NCI-H460 (cell line): ENCODE measurements at regions not wholly inside any gene's neighbourhood (a gene's known extent, or its start where the extent isn't known, plus 50 kb on each side); places are given as distances from the start of the nearest gene placed in this dataset.
A peak's percentile ranks its signal among the peaks of the same experiment; 100 is the strongest.
"Not testable (repeated sequence)": the region's sequence is repeated elsewhere in the genome, so short reads cannot be mapped to it uniquely, and the experiment has no call there.

ENCODE experiments used
- DNase-seq: peaks from one replicate; pipeline ENCODE4 v3.0.0-alpha.2; 2016; ENCODE audit warnings: low read depth; ENCODE audit errors: extremely low read depth

DNA sequence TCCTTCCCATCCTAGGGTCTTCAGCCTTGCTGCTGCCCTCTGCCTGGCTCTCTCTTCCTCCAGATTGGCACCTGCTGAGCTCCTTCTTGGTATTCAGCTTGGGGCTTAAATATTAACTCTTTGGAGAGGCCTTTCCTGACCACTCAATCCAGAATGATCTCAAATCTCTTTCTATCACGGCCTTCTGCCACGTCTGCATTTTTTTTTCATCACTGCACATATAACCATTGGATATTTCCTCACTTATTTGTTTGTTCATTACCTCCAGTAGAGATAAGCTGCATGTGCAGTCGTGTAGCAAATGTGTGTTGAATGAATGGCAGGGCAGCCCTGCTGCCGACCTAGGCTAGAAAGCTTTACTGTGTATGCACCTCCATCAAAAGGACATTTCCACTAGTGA, 51.6 kb upstream of the MPP7 start:
- no peak for DNase-seq

DNA sequence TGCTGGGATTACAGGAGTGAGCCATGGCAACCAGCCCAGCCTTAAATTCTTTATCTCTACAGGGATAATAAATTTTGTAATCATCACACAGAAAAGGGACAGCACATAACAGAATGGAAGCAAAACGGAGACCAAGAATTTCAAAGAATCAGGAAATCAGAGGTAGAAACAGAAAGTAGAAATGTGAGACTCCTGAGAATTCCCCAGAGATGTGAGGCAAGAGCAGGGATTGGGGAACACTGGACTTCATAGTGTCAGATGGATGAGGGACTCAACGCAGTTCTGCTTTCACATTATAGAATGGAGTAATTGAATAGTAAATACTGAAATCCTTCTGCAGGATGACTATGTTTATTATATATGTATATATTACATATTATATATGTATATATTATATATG, 52.5 kb upstream of the MPP7 start:
- no peak for DNase-seq

DNA sequence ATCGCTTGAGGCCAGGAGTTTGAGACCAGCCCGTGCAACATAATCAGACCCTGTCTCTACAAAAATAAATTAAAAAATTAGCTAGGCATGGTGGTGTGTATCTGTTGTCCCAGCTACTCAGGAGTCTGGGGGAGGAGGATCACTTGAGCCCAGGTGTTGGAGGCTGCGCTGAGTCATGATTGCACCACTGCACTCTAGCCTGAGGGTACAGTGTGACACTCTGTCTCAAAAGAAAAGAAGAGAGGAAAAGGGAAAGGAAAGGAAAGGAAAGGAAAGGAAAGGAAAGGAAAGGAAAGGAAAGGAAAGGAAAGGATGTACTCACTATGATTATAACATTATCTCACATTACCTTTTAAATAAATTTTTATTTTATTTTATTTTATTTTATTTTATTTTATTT, 56.5 kb upstream of the MPP7 start:
- DNase-seq: no peak

DNA sequence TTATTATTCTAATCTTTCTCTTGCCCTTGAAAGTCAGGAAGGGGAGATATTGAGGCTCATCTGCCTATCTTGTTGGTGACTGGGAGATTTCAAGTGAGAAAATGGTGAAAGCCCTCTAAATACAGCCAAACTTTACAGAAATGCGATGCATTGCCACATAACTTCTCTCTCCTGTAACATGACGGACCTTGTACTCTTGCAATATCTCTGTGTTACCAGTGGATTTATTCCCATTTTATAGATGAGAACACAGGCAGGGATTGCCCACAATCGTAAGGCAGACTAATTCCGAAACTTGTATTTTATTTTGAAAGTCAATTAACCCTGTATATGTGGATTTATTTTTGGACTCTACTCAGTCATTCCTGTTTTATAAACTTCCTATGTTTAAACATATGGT, 57.3 kb upstream of the MPP7 start:
- no peak for DNase-seq

DNA sequence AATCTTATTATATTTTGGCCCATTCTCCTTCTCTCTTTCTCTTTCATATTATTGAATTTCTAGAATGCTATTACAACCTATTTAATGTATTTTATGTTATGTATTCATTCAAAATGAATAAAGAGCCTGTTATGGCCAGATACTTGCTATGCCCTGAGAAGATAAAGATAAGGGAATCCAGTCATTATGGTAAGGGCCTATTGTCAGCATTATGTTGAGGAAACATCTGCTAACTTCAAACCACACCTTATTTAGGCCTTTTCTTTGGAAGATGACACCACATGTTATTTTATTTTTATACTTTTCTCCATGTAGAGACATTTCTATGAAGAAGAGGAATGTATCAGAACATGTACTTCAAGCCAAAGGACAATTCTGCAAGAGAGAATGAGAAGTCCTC, 60.5 kb upstream of the MPP7 start:
- no peak for DNase-seq

DNA sequence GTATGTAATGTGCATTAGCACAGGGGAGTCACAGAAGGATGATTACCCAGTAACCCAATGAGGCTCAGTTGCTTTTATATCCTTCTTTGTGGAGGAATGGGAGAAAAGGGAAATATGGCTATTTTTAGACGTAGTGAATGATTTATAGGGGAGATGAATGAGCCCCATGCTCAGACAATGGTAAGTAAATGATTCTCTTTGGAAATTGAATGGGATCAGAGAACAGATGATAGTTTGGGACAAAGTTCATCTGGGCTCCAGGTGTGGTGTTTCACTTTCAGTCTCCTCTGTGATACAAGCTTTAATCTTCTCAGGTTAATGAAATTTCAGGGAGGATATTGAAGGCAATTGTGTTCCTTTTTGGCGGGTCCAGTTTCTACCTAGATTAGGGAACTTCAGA, 63.0 kb upstream of the MPP7 start:
- no peak for DNase-seq

DNA sequence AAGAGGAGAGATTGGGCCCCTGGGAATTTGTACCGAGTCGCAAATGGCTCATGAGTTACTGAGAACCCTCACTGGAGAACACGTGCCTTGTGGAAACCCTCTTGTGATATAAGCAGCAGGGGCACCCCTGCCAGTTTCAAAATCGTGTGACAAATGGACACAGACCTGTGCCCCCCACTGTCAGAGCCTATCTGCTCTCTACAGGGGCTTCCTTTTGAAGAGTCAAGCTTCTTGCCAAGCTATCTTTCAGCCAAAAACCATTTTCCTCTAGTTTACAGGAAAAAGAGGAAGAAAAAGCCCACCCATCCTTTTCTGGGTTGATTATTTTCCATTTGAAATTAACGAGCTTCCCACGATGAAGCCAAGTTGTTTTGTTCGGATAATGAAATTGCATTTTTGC, 64.1 kb upstream of the MPP7 start:
- no peak for DNase-seq

DNA sequence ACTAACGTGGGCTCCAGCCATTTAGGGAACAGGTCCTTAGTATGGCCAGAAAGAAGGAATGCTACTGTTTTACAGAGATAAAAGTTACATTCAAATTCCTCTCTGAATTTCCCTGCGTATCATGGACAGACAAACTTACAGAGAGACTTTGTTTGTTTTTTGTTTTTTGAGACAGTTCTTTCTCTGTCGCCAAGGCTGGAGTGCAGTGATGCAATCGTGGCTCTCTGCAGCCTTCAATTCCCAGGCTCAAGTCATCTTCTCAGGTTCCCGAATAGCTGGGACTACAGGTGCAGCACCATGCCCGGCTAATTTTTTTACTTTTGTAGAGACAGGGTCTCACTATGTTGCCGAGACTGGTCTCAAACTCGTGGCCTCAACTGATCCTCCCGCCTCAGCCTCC, 64.5 kb upstream of the MPP7 start:
- DNase-seq: no peak

DNA sequence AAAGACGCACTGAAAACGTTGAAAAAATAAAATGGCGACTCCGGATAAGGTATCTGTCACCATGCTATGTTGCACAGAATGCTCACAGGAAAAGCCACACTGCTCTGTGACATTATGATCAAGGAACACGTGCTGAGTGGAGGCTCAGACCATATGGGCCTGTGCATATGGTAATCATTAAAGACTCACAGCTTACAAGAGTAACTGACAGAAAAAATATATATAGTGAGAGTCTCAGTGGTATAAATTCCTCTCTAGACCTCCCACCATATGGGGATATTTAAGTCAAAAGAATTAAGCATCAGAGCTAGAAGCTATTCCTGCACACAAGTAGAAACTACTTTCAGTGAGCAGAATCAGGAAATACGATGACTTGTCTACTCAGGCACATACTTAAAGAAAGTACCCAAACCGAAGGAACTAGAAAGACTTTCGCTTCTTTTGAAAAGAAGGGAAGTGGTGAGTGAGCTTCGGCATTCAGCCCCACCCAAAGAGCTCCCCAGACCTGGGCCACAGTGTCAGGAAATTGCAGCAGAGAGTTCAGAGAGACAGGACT, 65.1 kb upstream of the MPP7 start:
- no peak for DNase-seq

DNA sequence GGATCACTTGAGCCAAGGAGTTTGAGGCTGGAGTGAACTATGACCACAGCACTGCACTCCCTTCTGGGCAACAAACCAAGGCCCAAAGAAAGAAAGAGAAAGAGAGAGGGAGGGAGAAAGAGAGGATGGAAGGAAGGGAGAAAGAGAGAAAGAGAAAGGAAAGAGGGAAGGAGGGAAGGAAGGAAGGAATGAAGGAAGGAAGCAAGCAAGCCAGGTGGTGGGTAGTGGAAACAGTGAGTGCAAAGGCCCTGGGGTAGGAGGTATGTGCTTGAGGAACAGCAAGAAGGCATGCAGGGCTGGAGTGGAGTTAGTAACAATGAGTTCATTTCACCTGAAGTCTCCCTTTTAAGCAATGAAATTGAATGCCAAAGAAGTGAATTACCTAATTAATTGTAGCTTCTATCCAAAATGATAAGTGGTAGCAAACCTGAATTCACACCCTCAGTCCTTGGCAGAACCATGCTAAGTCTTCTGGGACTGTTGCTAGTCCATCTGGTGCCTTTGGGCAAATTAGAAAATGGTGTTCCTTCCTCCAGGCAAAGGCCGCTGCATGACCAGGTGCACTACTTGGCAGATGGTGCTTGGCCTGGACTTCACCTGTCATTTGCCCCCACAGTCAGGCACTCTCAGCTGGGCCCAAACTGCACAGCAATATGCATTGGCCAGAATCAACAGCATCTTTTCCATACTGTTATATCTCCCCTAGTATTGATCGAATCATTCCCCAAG, 67.4 kb upstream of the MPP7 start:
- no peak for DNase-seq

DNA sequence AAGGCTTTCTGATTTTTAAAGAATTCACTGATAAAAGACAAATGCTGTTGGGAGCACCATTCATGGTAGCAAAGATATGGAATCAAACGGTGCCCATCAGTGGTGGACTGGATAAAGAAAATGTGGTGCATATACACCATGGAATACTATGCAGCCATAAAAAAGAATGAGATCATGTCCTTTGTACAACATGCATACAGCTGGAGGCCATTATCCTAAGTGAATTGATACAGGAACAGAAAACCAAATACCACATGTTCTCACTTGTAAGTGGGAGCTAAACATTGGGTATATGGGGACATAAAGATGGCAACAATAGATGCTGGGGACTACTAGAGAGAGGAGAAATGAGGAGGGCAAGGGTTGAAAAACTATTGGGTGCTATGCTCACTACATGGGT, 68.8 kb upstream of the MPP7 start:
- DNase-seq: not testable (repeated sequence)

DNA sequence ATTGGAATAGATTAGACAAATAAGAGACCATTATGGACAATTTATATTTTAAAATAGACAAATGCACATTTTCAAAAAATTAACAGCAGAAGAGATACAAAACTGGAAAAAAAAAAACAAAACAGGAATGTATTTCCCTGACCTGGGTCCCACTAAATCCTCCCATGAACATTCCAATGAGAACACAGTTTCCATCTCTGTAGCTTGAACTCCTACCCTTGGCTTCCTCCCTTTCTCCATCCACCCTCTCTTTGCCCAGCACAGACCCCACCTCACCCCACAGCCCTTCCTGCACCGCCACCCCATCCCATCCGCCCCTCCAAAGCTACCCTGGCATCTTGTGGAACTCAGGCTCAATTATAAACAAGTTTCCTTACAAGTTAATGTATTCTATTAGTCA, 71.2 kb upstream of the MPP7 start:
- DNase-seq: no peak

DNA sequence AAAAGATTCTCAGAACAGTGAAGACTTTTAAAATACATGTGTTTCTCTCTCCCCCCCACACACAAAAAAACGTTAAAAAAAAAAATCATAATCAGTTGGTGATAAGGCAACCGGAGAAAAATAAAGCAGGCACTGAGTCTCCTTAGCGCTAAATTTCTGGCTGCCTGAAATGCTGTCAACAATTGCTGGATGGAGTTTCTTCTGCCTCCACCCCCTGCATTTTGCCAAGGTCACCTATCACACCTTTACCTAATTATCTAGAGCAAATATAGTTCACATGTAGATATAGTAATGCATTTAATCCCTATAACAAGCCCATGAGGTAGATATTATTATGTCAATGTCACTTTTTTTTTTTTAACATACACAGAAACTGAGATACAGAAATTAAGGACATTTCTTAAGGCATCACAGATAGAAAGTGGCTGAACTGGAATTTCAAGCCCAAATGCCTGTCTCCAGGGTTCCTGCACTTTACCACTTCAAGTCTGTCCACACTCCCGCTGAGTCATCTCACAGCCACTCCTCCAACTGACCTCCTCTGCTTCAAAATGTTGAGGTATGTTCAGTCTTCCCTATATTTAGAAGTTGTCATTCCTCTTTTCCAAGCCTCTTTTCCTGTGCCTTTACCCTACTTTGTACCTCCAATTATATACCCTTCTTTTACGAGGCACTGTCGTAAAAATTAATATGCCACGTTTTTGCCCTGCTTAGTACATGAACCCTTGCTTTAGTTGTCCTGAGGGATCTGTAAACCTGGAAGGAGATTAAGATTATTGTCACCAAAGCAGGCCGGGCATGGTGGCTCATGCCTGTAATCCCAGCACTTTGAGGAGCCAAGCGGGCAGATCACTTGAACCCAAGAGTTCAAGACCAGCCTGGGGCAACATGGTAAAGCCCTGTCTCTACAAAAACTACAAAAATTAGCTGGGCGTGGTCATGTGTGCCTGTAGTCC, 72.8 kb upstream of the MPP7 start:
- no peak for DNase-seq

DNA sequence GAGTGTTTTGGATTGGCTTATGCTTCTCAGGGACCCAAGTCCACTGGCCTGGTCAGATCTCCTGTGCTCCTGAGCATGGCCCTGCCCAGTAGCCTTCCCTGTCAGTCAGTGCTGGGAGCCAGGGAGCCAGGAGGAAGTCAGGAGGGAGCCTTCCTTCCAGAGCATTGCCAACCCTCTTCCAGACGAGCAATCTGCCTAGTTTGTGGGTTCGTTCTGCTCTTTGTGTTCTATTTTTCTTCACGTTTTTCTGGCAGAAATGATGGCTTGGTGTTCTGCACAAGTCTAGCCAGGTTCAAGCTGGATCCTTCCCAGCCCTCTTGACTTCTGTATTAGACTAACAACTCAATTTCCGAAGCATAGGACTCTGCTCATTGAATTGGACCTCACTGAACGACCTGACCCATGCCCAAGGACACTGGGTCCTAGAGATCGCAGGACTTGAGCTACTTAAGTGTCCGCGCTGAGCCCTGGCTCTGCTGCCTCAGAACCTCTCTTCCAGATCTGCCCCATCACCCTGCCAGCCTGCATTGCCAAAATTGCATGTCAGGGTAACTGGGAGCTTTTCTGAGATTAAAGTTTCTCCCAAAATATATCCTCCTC, 76.2 kb upstream of the MPP7 start:
- no peak for DNase-seq

DNA sequence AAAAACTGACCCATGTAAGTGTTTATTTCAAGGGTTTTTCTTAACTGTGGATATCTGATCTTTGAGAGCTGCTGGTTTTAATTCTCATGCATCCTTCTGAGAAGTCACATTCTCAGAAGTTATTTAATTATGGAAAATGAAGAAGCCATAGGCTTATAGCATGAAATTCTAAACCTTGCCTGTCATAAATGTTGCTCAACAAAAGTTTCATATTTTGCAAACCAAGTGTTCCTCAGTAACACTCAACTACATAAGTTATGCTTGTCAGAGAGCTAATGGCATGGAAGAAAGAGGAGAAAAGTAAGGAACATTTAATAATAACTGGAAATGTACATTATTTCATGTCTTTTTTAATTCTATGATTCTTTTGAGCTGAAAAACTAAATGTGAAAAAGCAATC, 78.6 kb upstream of the MPP7 start:
- no peak for DNase-seq

DNA sequence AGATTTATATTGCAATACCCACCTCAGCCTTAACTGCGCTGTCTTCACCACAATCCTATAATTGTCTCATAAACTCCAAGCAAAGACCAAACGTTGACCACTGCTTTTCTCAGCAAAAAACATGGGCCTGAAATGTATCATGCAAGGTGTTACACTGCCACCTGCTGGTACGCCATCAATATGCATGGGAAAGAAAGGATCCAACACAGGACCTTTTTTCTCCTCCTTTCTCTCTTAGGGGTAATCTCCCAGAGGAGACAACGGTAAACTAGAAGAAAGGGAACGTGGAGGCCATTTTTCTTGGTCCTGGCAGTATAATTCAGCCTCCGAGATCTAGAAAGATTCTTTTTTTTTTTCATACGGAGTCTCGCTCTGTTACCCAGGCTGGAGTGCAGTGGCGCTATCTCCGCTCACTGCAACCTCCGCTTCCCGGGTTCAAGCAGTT, 79.1 kb upstream of the MPP7 start:
- DNase-seq: peak; percentile 73

DNA sequence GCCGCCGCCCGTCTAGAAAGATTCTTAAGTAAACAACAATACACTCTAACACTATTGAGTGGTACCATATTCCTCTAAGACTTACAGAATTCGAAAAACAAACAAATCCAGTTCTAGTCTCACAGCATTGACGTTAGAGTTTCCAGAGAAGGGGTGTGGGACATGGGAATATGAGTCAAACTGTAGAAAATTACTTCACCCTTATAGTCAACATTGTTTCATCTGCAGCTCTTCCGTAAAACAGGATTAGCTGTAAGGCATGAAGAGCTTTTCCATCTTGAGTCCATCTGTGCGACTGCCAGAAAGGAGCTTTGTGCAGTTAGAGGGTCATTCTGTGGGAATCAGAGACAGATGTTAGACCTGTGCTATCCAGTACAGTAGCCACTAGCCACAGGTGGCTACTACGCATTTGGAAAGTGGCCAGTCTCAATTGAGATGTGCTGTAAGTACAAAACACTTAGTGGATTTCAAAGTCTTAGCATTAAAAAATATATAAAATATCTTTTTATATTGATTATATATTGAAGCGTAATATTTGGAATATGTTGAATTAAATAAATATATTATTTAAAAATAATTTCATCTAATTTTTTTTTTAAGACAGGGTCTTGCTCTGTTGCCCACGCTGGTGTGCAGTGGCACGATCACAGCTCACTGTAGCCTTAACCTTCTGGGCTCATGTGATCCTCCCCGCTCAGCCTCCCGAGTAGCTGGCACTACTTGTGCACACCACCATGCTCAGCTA, 79.8 kb upstream of the MPP7 start:
- DNase-seq: peak; percentile 11

DNA sequence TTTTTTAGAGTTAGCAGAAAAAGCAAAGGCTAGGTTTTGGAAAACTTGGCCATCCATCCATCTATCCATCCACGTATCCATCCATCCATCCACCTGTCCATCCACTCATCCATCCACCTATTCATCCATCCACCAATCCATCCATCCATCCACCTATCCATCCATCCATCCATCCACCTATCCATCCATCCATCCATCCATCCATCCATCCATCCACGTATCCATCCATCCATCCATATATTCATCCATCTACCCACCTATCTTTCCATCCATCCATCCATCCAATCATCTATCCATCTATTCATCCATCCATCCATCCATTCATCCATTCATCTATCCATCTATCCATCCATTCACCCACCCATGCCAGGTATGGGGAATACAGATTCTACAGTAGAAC, 81.7 kb upstream of the MPP7 start:
- no peak for DNase-seq

DNA sequence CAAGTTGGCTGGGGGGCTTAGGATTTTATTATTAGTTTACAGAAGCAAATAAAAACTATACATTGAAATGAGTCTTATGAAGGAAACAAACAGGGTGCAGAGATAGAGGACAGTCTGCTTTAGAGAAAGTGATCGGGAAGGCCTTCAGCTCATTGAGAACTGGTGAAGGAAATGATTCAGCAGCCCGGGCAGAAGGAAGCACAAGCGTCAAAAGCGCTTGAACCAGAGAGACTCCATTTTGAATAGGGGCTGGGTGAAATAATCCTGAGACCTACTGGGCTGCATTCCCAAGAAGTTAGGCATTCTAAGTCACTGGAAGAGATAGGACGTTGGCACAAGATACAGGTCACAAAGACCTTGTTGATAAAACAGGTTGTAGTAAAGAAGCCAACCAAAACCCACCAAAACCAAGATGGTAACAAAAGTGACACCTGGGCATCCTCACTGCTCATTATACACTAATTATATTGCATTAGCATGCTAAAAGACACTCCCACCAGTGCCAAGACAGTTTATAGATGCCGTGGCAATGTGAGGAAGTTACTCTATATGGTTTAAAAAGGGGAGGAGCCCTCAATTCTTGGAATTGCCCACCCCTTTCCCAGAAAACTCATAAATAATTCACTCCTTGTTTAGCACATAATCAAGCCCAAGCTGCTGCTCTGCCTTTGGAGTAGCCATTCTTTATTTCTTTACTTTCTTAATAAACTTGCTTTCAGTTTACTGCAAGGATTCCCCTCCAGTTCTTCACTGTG, 83.1 kb upstream of the MPP7 start:
- no peak for DNase-seq

DNA sequence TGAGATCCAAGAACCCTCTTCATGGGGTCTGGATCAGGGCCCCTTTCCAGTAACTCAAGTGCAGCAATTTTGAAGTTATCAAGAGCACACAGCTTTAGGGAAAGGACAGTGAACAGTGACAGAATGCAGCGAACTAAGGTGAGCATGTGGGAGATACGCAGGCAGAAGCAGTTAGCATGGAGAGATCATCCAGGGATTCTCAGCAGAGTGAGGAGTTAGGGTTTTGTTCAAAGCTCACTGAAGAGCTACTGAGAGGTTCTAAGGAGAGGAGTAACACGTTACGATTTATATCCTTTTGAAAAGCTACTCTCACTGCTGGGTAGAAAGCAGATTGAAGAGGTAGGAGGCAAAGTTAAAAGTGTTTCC, 83.6 kb upstream of the MPP7 start:
- DNase-seq: no peak
